Tibial nerve (tissue), 4 donors: ENCODE measurements at regions not wholly inside any gene's neighbourhood (a gene's known extent, or its start where the extent isn't known, plus 50 kb on each side); places are given as distances from the start of the nearest gene placed in this dataset.

Experiments
- EP300 ChIP-seq, 2 donors: sonication (generic); formaldehyde crosslinking; IDR thresholded peaks; one replicate each; pipeline ENCODE4 v1.6.1; 2017; ENCODE audit warnings: antibody characterized with exemption in 2 of 2, mild to moderate bottlenecking in 1 of 2
- POLR2A ChIP-seq, 2 donors: fragments of 450-650 bp; IDR thresholded peaks; one replicate each; pipeline ENCODE4 v1.6.1; 2017; ENCODE audit warnings: antibody characterized with exemption in 2 of 2, mild to moderate bottlenecking in 2 of 2, moderate library complexity in 2 of 2
- TF ChIP-seq, protein P1 (sequence below), 5 experiments: fragments of 200-600 bp in 3 of 5; fragments of 450-650 bp in 2 of 5; sonication (generic) in 3 of 5; IDR thresholded peaks; one replicate each; pipeline ENCODE4 v1.5.1; 2016 to 2019; ENCODE audit warnings: antibody characterized with exemption in 5 of 5, mild to moderate bottlenecking in 3 of 5, moderate library complexity in 2 of 5

- TF ChIP-seq EP300 (IDR thresholded peaks at IDR 0.05) (no peak), POLR2A (IDR thresholded peaks at IDR 0.05) (no peak)
- TF ChIP-seq, protein P1, sequence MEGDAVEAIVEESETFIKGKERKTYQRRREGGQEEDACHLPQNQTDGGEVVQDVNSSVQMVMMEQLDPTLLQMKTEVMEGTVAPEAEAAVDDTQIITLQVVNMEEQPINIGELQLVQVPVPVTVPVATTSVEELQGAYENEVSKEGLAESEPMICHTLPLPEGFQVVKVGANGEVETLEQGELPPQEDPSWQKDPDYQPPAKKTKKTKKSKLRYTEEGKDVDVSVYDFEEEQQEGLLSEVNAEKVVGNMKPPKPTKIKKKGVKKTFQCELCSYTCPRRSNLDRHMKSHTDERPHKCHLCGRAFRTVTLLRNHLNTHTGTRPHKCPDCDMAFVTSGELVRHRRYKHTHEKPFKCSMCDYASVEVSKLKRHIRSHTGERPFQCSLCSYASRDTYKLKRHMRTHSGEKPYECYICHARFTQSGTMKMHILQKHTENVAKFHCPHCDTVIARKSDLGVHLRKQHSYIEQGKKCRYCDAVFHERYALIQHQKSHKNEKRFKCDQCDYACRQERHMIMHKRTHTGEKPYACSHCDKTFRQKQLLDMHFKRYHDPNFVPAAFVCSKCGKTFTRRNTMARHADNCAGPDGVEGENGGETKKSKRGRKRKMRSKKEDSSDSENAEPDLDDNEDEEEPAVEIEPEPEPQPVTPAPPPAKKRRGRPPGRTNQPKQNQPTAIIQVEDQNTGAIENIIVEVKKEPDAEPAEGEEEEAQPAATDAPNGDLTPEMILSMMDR (IDR thresholded peaks at IDR 0.05), result no peak
Observed at GRCh38 chr13:111908361-111908760, 158.6 kb upstream of the SOX1 start.
